B cell (primary cell): ENCODE measurements at regions not wholly inside any gene's neighbourhood (a gene's known extent, or its start where the extent isn't known, plus 50 kb on each side); places are given as distances from the start of the nearest gene placed in this dataset.

Source experiments
- ATAC-seq: fragments of 200-7000 bp; cut with Tn5 transposase; one replicate; pipeline ENCODE4 v1.10.0; 2021; ENCODE audit warnings: low read depth, mild to moderate bottlenecking, moderate number of reproducible peaks, moderate library complexity
- CTCF ChIA-PET: fragments of 350-600 bp; sonication (Branson Sonifier 250); formaldehyde crosslinking; loops from one replicate; lab custom pipeline; 2021; ENCODE audit warnings: antibody characterized with exemption, inconsistent platforms; lab: Charles Lee
- POLR2A ChIA-PET: fragments of 350-600 bp; sonication (Branson Sonifier 250); formaldehyde crosslinking; loops from one replicate; lab custom pipeline; 2021; ENCODE audit warnings: antibody characterized with exemption; lab: Charles Lee
- DNase-seq: peaks from one replicate; pipeline ENCODE4 v3.0.0; 2013
- H2AFZ ChIP-seq: 2 replicates; pipeline ENCODE4 v1.6.1; 2012; ENCODE audit warnings: mild to moderate bottlenecking, low read depth, low read length; ENCODE audit not compliant: insufficient read depth, poor library complexity, severe bottlenecking
- H3K27ac ChIP-seq, 2 donors: 1 replicate in 1 of 2; 2 replicates in 1 of 2; pipeline ENCODE4 v1.5.1; 2012 to 2013; ENCODE audit warnings: low read length in 2 of 2, mild to moderate bottlenecking in 2 of 2, moderate library complexity in 1 of 2
- H3K27me3 ChIP-seq, 4 experiments: fragments of 200-600 bp in 1 of 4; sonication (generic) in 1 of 4; replicated peaks in 1 of 4; 1 replicate in 2 of 4; 2 replicates in 2 of 4; pipeline versions ENCODE4 v1.6.1 to v1.7.0; 2013 to 2016; ENCODE audit warnings: low read length in 3 of 4, mild to moderate bottlenecking in 2 of 4, mixed read lengths in 1 of 4, moderate library complexity in 1 of 4; ENCODE audit not compliant: insufficient read depth in 4 of 4, control insufficient read depth in 3 of 4; ENCODE audit errors: control extremely low read depth in 1 of 4
- H3K36me3 ChIP-seq, 2 experiments: replicated peaks in 1 of 2; 1 replicate in 1 of 2; 2 replicates in 1 of 2; pipeline versions ENCODE4 v1.6.1 to v1.7.1; 2013; ENCODE audit warnings: low read length in 1 of 2; ENCODE audit not compliant: insufficient read depth in 2 of 2, control insufficient read depth in 1 of 2; ENCODE audit errors: control extremely low read depth in 1 of 2, extremely low read depth in 1 of 2
- H3K4me1 ChIP-seq, 2 donors: fragments of 200-600 bp in 1 of 2; sonication (generic) in 1 of 2; 1 replicate in 1 of 2; 2 replicates in 1 of 2; pipeline versions ENCODE4 v1.5.1 to v1.6.1; 2013 to 2017; ENCODE audit warnings: low read length in 2 of 2; ENCODE audit not compliant: control insufficient read depth in 2 of 2, insufficient read depth in 2 of 2
- H3K4me2 ChIP-seq: replicated peaks from 2 replicates; pipeline ENCODE3; 2012; ENCODE audit warnings: mild to moderate bottlenecking, low read depth, low read length; ENCODE audit not compliant: poor library complexity, severe bottlenecking
- H3K4me3 ChIP-seq, 5 experiments: fragments of 200-600 bp in 1 of 5; sonication (generic) in 1 of 5; 1 replicate in 3 of 5; 2 replicates in 2 of 5; pipeline versions ENCODE4 v1.5.1 to v1.7.0; 2011 to 2016; ENCODE audit warnings: low read length in 4 of 5, mild to moderate bottlenecking in 4 of 5, low read depth in 2 of 5, control low read depth in 1 of 5, moderate library complexity in 1 of 5; ENCODE audit not compliant: insufficient read depth in 1 of 5; ENCODE audit errors: control extremely low read depth in 1 of 5, extremely low read depth in 1 of 5
- H3K79me2 ChIP-seq: fragments of 200-600 bp; sonication (generic); one replicate; pipeline ENCODE4 v1.6.0; 2016; ENCODE audit warnings: low read length; ENCODE audit not compliant: control insufficient read depth, insufficient read depth
- H3K9ac ChIP-seq: fragments of 200-600 bp; sonication (generic); 2 replicates; pipeline ENCODE4 v1.6.1; 2017; ENCODE audit warnings: mild to moderate bottlenecking, low read length, moderate library complexity
- H3K9me3 ChIP-seq, 3 donors: one replicate each; pipeline versions ENCODE4 v1.6.1 to v1.7.1; 2013; ENCODE audit warnings: low read length in 2 of 3; ENCODE audit not compliant: control insufficient read depth in 2 of 3, insufficient read depth in 1 of 3; ENCODE audit errors: control extremely low read depth in 1 of 3
- H4K20me1 ChIP-seq: 2 replicates; pipeline ENCODE4 v1.6.0; 2012; ENCODE audit warnings: mild to moderate bottlenecking, low read length; ENCODE audit not compliant: insufficient read depth, control insufficient read depth, poor library complexity, severe bottlenecking
- H3K27ac Mint-ChIP-seq: one replicate; pipeline ENCODE4 v1.8.0; 2021; ENCODE audit warnings: mixed read lengths
- H3K27me3 Mint-ChIP-seq: one replicate; pipeline ENCODE4 v1.8.0; 2021; ENCODE audit warnings: mixed read lengths
- H3K4me1 Mint-ChIP-seq: one replicate; pipeline ENCODE4 v1.8.0; 2021; ENCODE audit warnings: mixed read lengths
- H3K4me3 Mint-ChIP-seq: one replicate; pipeline ENCODE4 v1.8.0; 2021; ENCODE audit warnings: mixed read lengths
- H3K9me3 Mint-ChIP-seq: one replicate; pipeline ENCODE4 v1.8.0; 2022; ENCODE audit warnings: mixed read lengths; ENCODE audit not compliant: insufficient read depth
- EZH2 ChIP-seq: IDR thresholded peaks from 2 replicates; pipeline ENCODE4 v1.6.1; 2012; ENCODE audit warnings: borderline replicate concordance, low read depth, mild to moderate bottlenecking, moderate library complexity, low read length; ENCODE audit not compliant: insufficient read depth, poor library complexity, severe bottlenecking
- WGBS: methylation state at CpG from one replicate; pipeline ENCODE4 v1.1.5; 2013; ENCODE audit warnings: missing lambda C conversion rate; ENCODE audit not compliant: insufficient coverage; 5-methylcytosine and 5-hydroxymethylcytosine counted together
- intact Hi-C: fragments of 100-400 bp; cut with micrococcal nuclease; formaldehyde crosslinking; loops from one replicate; pipeline ENCODE4 v1.10.0; 2022
- TF ChIP-seq, protein P1 (sequence below): fragments of 200-600 bp; IDR thresholded peaks from one replicate; pipeline ENCODE4 v1.8.0; 2022; ENCODE audit warnings: antibody characterized with exemption, mild to moderate bottlenecking

- ATAC-seq (no peak), DNase-seq (no peak)
- intact Hi-C loops, result no loop called here
- H3K4me2 ChIP-seq, result no peak overlapping the region
- TF ChIP-seq EZH2, result no peak
- TF ChIP-seq, protein P1, sequence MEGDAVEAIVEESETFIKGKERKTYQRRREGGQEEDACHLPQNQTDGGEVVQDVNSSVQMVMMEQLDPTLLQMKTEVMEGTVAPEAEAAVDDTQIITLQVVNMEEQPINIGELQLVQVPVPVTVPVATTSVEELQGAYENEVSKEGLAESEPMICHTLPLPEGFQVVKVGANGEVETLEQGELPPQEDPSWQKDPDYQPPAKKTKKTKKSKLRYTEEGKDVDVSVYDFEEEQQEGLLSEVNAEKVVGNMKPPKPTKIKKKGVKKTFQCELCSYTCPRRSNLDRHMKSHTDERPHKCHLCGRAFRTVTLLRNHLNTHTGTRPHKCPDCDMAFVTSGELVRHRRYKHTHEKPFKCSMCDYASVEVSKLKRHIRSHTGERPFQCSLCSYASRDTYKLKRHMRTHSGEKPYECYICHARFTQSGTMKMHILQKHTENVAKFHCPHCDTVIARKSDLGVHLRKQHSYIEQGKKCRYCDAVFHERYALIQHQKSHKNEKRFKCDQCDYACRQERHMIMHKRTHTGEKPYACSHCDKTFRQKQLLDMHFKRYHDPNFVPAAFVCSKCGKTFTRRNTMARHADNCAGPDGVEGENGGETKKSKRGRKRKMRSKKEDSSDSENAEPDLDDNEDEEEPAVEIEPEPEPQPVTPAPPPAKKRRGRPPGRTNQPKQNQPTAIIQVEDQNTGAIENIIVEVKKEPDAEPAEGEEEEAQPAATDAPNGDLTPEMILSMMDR, result no peak
- Mint-ChIP-seq H3K4me1 (no peaks in the 10 kb centered on the region), H3K27me3 (no peaks in the 10 kb centered on the region), H3K9me3 (peaks cover 5% of the 10 kb centered on the region), H3K27ac (no peak overlapping the region), H3K4me3 (no peak overlapping the region)
- POLR2A ChIA-PET, result no interaction called here
- no peak overlapping the region for H3K4me3 ChIP-seq
- no peaks in the 10 kb centered on the region for H3K27me3 ChIP-seq
- H3K9me3 ChIP-seq, result peaks cover 0 to 6% (median 2%) of the 10 kb centered on the region in 3 donors
- no peak overlapping the region for H3K27ac ChIP-seq
- H3K79me2 ChIP-seq, result no peaks in the 10 kb centered on the region
- H3K36me3 ChIP-seq, result no peaks in the 10 kb centered on the region
- no peaks in the 10 kb centered on the region for H3K4me1 ChIP-seq
- no peaks in the 10 kb centered on the region for H4K20me1 ChIP-seq
- CTCF ChIA-PET, result no interaction called here
- no peak overlapping the region for H3K9ac ChIP-seq
- no CpG with 5 or more reads among the region's 1 CpG for WGBS
- no peak overlapping the region for H2AFZ ChIP-seq
Observed at GRCh38 chr1:209257454-209257853, 326.1 kb upstream of the CAMK1G start.

- ATAC-seq (no peak), DNase-seq (no peak)
- H3K4me1 Mint-ChIP-seq, result no peaks in the 10 kb centered on the region
- intact Hi-C loops, result no loop called here
- H2AFZ ChIP-seq, result no peak overlapping the region
- H3K4me1 ChIP-seq, result no peaks in the 10 kb centered on the region
- TF ChIP-seq, protein P1, result no peak
- no peak for TF ChIP-seq EZH2
- CTCF ChIA-PET, result interaction anchor here (1.8 kb wide), 1 partner anchor 11 kb away, joined by 8 read pairs; no protein-coding TSS in a partner anchor
- H3K79me2 ChIP-seq, result no peaks in the 10 kb centered on the region
- H3K4me3 ChIP-seq, result no peak overlapping the region
- POLR2A ChIA-PET, result no interaction called here
- H3K27ac Mint-ChIP-seq, result no peak overlapping the region
- no peaks in the 10 kb centered on the region for H3K36me3 ChIP-seq
- no peaks in the 10 kb centered on the region for H3K27me3 ChIP-seq
- H3K4me2 ChIP-seq, result no peak overlapping the region
- no peaks in the 10 kb centered on the region for H4K20me1 ChIP-seq
- H3K9ac ChIP-seq, result no peak overlapping the region
- H3K27ac ChIP-seq, result no peak overlapping the region
- H3K9me3 Mint-ChIP-seq, result peaks cover 5% of the 10 kb centered on the region
- peaks cover 0 to 6% (median 2%) of the 10 kb centered on the region in 3 donors for H3K9me3 ChIP-seq
- H3K4me3 Mint-ChIP-seq, result no peak overlapping the region
- no peaks in the 10 kb centered on the region for H3K27me3 Mint-ChIP-seq
- no CpG with 5 or more reads among the region's 2 CpGs for WGBS
Observed at GRCh38 chr1:209260136-209260535, 323.4 kb upstream of the CAMK1G start.
